HEK293T (cell line): ENCODE measurements at regions not wholly inside any gene's neighbourhood (a gene's known extent, or its start where the extent isn't known, plus 50 kb on each side); places are given as distances from the start of the nearest gene placed in this dataset.

Experiments
- ARNT ChIP-seq: fragments of 450-650 bp; IDR thresholded peaks from 2 replicates; pipeline ENCODE4 v1.6.1; 2017; ENCODE audit warnings: mild to moderate bottlenecking
- BHLHE40 ChIP-seq: fragments of 450-650 bp; IDR thresholded peaks from 2 replicates; pipeline ENCODE4 v1.6.1; 2016; ENCODE audit warnings: mild to moderate bottlenecking, moderate library complexity, borderline replicate concordance
- ELF4 ChIP-seq: fragments of 450-650 bp; IDR thresholded peaks from 2 replicates; pipeline ENCODE4 v1.6.1; 2017; ENCODE audit warnings: antibody characterized with exemption
- FOXA1 ChIP-seq: fragments of 450-650 bp; IDR thresholded peaks from 2 replicates; pipeline ENCODE4 v1.6.1; 2016; ENCODE audit warnings: mild to moderate bottlenecking
- FOXK2 ChIP-seq: fragments of 450-650 bp; IDR thresholded peaks from 2 replicates; pipeline ENCODE4 v1.6.1; 2016; ENCODE audit warnings: mild to moderate bottlenecking
- FOXM1 ChIP-seq: fragments of 450-650 bp; IDR thresholded peaks from 2 replicates; pipeline ENCODE4 v1.6.1; 2017; ENCODE audit warnings: mild to moderate bottlenecking, borderline replicate concordance
- HDGF ChIP-seq: fragments of 450-650 bp; IDR thresholded peaks from 2 replicates; pipeline ENCODE4 v1.6.1; 2017; ENCODE audit warnings: antibody characterized with exemption, borderline replicate concordance
- LEF1 ChIP-seq: fragments of 450-650 bp; IDR thresholded peaks from 2 replicates; pipeline ENCODE4 v1.6.1; 2017; ENCODE audit warnings: mild to moderate bottlenecking, borderline replicate concordance
- SP1 ChIP-seq: fragments of 450-650 bp; IDR thresholded peaks from 2 replicates; pipeline ENCODE4 v1.6.1; 2017
- SUZ12 ChIP-seq: fragments of 450-650 bp; IDR thresholded peaks from 2 replicates; pipeline ENCODE4 v1.6.1; 2016; ENCODE audit warnings: mild to moderate bottlenecking
- TARDBP ChIP-seq: fragments of 450-650 bp; IDR thresholded peaks from 2 replicates; pipeline ENCODE4 v1.6.1; 2016
- ZNF384 ChIP-seq: fragments of 450-650 bp; IDR thresholded peaks from 2 replicates; pipeline ENCODE4 v1.6.1; 2016
- TF ChIP-seq, protein P1 (sequence below): fragments of 450-650 bp; IDR thresholded peaks from 2 replicates; pipeline ENCODE4 v1.6.1; 2016

GRCh38 chr2:3079959-3080948, 297.4 kb downstream of the EIPR1 start:
- no peak for TF ChIP-seq SP1
- TF ChIP-seq FOXA1: no peak
- TF ChIP-seq SUZ12: no peak
- TF ChIP-seq, protein P1, sequence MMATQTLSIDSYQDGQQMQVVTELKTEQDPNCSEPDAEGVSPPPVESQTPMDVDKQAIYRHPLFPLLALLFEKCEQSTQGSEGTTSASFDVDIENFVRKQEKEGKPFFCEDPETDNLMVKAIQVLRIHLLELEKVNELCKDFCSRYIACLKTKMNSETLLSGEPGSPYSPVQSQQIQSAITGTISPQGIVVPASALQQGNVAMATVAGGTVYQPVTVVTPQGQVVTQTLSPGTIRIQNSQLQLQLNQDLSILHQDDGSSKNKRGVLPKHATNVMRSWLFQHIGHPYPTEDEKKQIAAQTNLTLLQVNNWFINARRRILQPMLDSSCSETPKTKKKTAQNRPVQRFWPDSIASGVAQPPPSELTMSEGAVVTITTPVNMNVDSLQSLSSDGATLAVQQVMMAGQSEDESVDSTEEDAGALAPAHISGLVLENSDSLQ: no peak
- TF ChIP-seq FOXK2: no peak
- TF ChIP-seq BHLHE40: no peak
- TF ChIP-seq TARDBP: no peak
- TF ChIP-seq ZNF384: no peak
- no peak for TF ChIP-seq LEF1
- TF ChIP-seq ARNT: no peak
- TF ChIP-seq ELF4: no peak
- no peak for TF ChIP-seq FOXM1
- TF ChIP-seq HDGF: no peak
